Upper lobe of left lung (tissue), 4 donors: ENCODE measurements at regions not wholly inside any gene's neighbourhood (a gene's known extent, or its start where the extent isn't known, plus 50 kb on each side); places are given as distances from the start of the nearest gene placed in this dataset.

ENCODE experiments used
- CTCF ChIP-seq, 6 experiments: fragments of 450-650 bp in 4 of 6; fragments of 200-600 bp in 2 of 6; sonication (generic) in 2 of 6; IDR thresholded peaks; one replicate each; pipeline ENCODE4 v1.5.1; 2016 to 2019; ENCODE audit warnings: antibody characterized with exemption in 6 of 6
- EP300 ChIP-seq, 4 donors: sonication (generic); formaldehyde crosslinking; IDR thresholded peaks; one replicate each; pipeline ENCODE4 v1.5.1; 2017; ENCODE audit warnings: antibody characterized with exemption in 4 of 4, control low read depth in 2 of 4
- POLR2A ChIP-seq, 4 donors: fragments of 450-650 bp; IDR thresholded peaks; one replicate each; pipeline ENCODE4 v1.5.1; 2016 to 2017; ENCODE audit warnings: antibody characterized with exemption in 4 of 4, mild to moderate bottlenecking in 2 of 4
- POLR2AphosphoS5 ChIP-seq, 2 donors: sonication (generic); formaldehyde crosslinking; IDR thresholded peaks; one replicate each; pipeline ENCODE4 v1.5.1; 2017; ENCODE audit warnings: antibody characterized with exemption in 2 of 2

GRCh38 chr4:186881521-186882220 is 158.0 kb upstream of the FAT1 start:
- TF ChIP-seq POLR2AphosphoS5 (IDR thresholded peaks at IDR 0.05) (no peak), CTCF (IDR thresholded peaks at IDR 0.05) (no peak), POLR2A (IDR thresholded peaks at IDR 0.05) (no peak), EP300 (IDR thresholded peaks at IDR 0.05) (no peak)
